Esophagus muscularis mucosa (tissue), 4 donors: ENCODE measurements at regions not wholly inside any gene's neighbourhood (a gene's known extent, or its start where the extent isn't known, plus 50 kb on each side); places are given as distances from the start of the nearest gene placed in this dataset.

Experiments
- DNase-seq: peaks from one replicate; pipeline ENCODE4 v3.0.0-alpha.2; 2017; ENCODE audit errors: extremely low spot score
- H3K27ac ChIP-seq, 4 donors: fragments of 200-600 bp; sonication (generic); replicated peaks in 1 of 4; 1 replicate in 3 of 4; 2 replicates in 1 of 4; pipeline ENCODE4 v1.5.1; 2016 to 2019; ENCODE audit warnings: mild to moderate bottlenecking in 1 of 4
- H3K27me3 ChIP-seq, 4 donors: fragments of 200-600 bp; sonication (generic); one replicate each; pipeline versions ENCODE4 v1.5.1 to v1.6.0; 2016 to 2019
- H3K36me3 ChIP-seq, 4 donors: fragments of 200-600 bp; sonication (generic); one replicate each; pipeline ENCODE4 v1.5.1; 2016 to 2019
- H3K4me1 ChIP-seq, 4 donors: fragments of 200-600 bp; sonication (generic); one replicate each; pipeline ENCODE4 v1.5.1; 2016 to 2019
- H3K4me3 ChIP-seq, 4 donors: fragments of 200-600 bp; sonication (generic); 1 replicate in 2 of 4; 2 replicates in 2 of 4; pipeline ENCODE4 v1.5.1; 2016 to 2019; ENCODE audit warnings: mild to moderate bottlenecking in 4 of 4, moderate library complexity in 1 of 4
- H3K9me3 ChIP-seq, 4 donors: fragments of 200-600 bp; sonication (generic); 1 replicate in 3 of 4; 2 replicates in 1 of 4; pipeline ENCODE4 v1.5.1; 2016 to 2019
- CTCF ChIP-seq, 3 experiments: fragments of 200-600 bp in 2 of 3; fragments of 450-650 bp in 1 of 3; sonication (generic) in 2 of 3; IDR thresholded peaks; one replicate each; pipeline ENCODE4 v1.5.1; 2017 to 2019; ENCODE audit warnings: antibody characterized with exemption in 3 of 3, mild to moderate bottlenecking in 2 of 3, moderate library complexity in 1 of 3
- EP300 ChIP-seq: sonication (generic); formaldehyde crosslinking; IDR thresholded peaks from one replicate; pipeline ENCODE4 v1.6.1; 2017; ENCODE audit warnings: antibody characterized with exemption
- POLR2A ChIP-seq: fragments of 450-650 bp; IDR thresholded peaks from one replicate; pipeline ENCODE4 v1.6.1; 2017; ENCODE audit warnings: antibody characterized with exemption, moderate library complexity, mild to moderate bottlenecking, low read depth
- POLR2AphosphoS5 ChIP-seq, 2 donors: sonication (generic); formaldehyde crosslinking; IDR thresholded peaks; one replicate each; pipeline ENCODE4 v1.6.1; 2017; ENCODE audit warnings: antibody characterized with exemption in 2 of 2
- WGBS: methylation state at CpG from one replicate; pipeline ENCODE4 v1.1.5; 2018; 5-methylcytosine and 5-hydroxymethylcytosine counted together
- intact Hi-C: fragments of 100-400 bp; cut with DNase I; formaldehyde crosslinking; loops from one replicate; pipeline ENCODE4 v1.15.1; 2023

- DNase-seq = no peak
- Histone ChIP-seq H3K4me1 (no peaks in the 10 kb centered on the region), H3K9me3 (no peaks in the 10 kb centered on the region), H3K27me3 (no peaks in the 10 kb centered on the region), H3K27ac (no peak overlapping the region), H3K36me3 (no peaks in the 10 kb centered on the region), H3K4me3 (no peak overlapping the region)
- TF ChIP-seq CTCF (IDR thresholded peaks at IDR 0.05) (no peak), POLR2AphosphoS5 (IDR thresholded peaks at IDR 0.05) (no peak), EP300 (no peak), POLR2A (no peak)
- intact Hi-C loops = no loop called here
- 84% methylated on average over 3 of the region's 3 CpGs for WGBS
Observed at GRCh38 chr3:101994386-101994785, 145.1 kb downstream of the NFKBIZ start.

- no peak for DNase-seq
- H3K27ac ChIP-seq = no peak overlapping the region
- 59% methylated on average over 4 of the region's 4 CpGs for WGBS
- intact Hi-C loops = no loop called here
- no peaks in the 10 kb centered on the region for H3K36me3 ChIP-seq
- no peaks in the 10 kb centered on the region for H3K4me1 ChIP-seq
- no peaks in the 10 kb centered on the region for H3K27me3 ChIP-seq
- no peaks in the 10 kb centered on the region for H3K9me3 ChIP-seq
- no peak for TF ChIP-seq POLR2AphosphoS5 (IDR thresholded peaks at IDR 0.05)
- TF ChIP-seq EP300 = no peak
- no peak for TF ChIP-seq POLR2A
- TF ChIP-seq CTCF (IDR thresholded peaks at IDR 0.05) = no peak
- no peak overlapping the region for H3K4me3 ChIP-seq
Observed at GRCh38 chr3:101995371-101996046, 146.2 kb downstream of the NFKBIZ start.

- 88% methylated on average over 3 of the region's 3 CpGs for WGBS
- Histone ChIP-seq H3K4me3 (no peak overlapping the region), H3K27me3 (no peaks in the 10 kb centered on the region), H3K27ac (no peak overlapping the region), H3K36me3 (no peaks in the 10 kb centered on the region), H3K9me3 (no peaks in the 10 kb centered on the region), H3K4me1 (no peaks in the 10 kb centered on the region)
- intact Hi-C loops = no loop called here
- no peak for DNase-seq
- TF ChIP-seq POLR2A = no peak
- TF ChIP-seq POLR2AphosphoS5 (IDR thresholded peaks at IDR 0.05) = no peak
- no peak for TF ChIP-seq EP300
- TF ChIP-seq CTCF (IDR thresholded peaks at IDR 0.05) = no peak
Observed at GRCh38 chr3:101996832-101997231, 147.5 kb downstream of the NFKBIZ start.

- 91% methylated on average over 3 of the region's 3 CpGs for WGBS
- H3K36me3 ChIP-seq = no peaks in the 10 kb centered on the region
- intact Hi-C loops = no loop called here
- no peak for DNase-seq
- no peaks in the 10 kb centered on the region for H3K27me3 ChIP-seq
- H3K4me3 ChIP-seq = no peak overlapping the region
- no peaks in the 10 kb centered on the region for H3K4me1 ChIP-seq
- H3K9me3 ChIP-seq = no peaks in the 10 kb centered on the region
- TF ChIP-seq CTCF (IDR thresholded peaks at IDR 0.05) = no peak
- TF ChIP-seq POLR2AphosphoS5 (IDR thresholded peaks at IDR 0.05) = no peak
- TF ChIP-seq POLR2A = no peak
- no peak for TF ChIP-seq EP300
- no peak overlapping the region for H3K27ac ChIP-seq
Observed at GRCh38 chr3:101998256-101998926, 149.1 kb downstream of the NFKBIZ start.
